ENCODE measurements at regions not wholly inside any gene's neighbourhood (a gene's known extent, or its start where the extent isn't known, plus 50 kb on each side); places are given as distances from the start of the nearest gene placed in this dataset.

DNA sequence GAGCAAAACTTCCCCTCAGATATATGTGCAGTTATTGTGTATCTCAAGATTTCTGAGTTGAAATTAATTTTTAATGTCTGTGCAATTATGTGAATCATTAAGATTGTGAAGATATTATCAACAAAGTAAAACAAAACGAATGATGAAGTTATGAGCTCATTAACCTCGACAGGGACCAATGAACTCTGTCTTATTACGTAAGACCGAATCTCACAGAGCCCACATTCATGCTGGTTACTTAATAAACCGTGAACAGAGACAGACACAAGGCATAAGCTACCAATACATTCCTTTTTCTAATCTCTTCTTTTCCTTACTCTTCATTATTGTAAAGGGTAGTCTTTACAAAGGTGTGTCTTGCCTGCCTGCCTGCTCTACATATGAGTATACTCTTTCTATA is 568.7 kb downstream of the RPS29 start:
- H3K4me1 ChIP-seq (ENCODE audit: insufficient read depth, low read length) = no peaks in the 10 kb centered on the region
- no peak overlapping the region for H4K5ac ChIP-seq (ENCODE audit: insufficient read length, low read depth, low read length)
- no peak overlapping the region for H3K4me3 Mint-ChIP-seq
- no peaks in the 10 kb centered on the region for H3K23me2 ChIP-seq (ENCODE audit: insufficient read length, low read depth, low read length, poor library complexity, severe bottlenecking)
- H2BK120ac ChIP-seq (ENCODE audit: low read depth, low read length, poor library complexity, severe bottlenecking) = no peak overlapping the region
- DNase-seq = no peak
- TF ChIP-seq, protein P1, sequence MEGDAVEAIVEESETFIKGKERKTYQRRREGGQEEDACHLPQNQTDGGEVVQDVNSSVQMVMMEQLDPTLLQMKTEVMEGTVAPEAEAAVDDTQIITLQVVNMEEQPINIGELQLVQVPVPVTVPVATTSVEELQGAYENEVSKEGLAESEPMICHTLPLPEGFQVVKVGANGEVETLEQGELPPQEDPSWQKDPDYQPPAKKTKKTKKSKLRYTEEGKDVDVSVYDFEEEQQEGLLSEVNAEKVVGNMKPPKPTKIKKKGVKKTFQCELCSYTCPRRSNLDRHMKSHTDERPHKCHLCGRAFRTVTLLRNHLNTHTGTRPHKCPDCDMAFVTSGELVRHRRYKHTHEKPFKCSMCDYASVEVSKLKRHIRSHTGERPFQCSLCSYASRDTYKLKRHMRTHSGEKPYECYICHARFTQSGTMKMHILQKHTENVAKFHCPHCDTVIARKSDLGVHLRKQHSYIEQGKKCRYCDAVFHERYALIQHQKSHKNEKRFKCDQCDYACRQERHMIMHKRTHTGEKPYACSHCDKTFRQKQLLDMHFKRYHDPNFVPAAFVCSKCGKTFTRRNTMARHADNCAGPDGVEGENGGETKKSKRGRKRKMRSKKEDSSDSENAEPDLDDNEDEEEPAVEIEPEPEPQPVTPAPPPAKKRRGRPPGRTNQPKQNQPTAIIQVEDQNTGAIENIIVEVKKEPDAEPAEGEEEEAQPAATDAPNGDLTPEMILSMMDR (conservative IDR thresholded peaks at IDR 0.05) = no peak
- H2BK12ac ChIP-seq (ENCODE audit: insufficient read length, low read depth, low read length) = no peak overlapping the region
- no peak overlapping the region for H2AFZ ChIP-seq (ENCODE audit: low read length)
- H3K27me3 ChIP-seq (ENCODE audit: insufficient read depth, low read length) = no peaks in the 10 kb centered on the region
- no peaks in the 10 kb centered on the region for H3K9me3 ChIP-seq (ENCODE audit: control insufficient read depth, low read depth, low read length)
- no peaks in the 10 kb centered on the region for H3K79me2 ChIP-seq (ENCODE audit: insufficient read depth, low read length)
- H3K27me3 Mint-ChIP-seq (ENCODE audit: low read depth) = no peaks in the 10 kb centered on the region
- no peak overlapping the region for H2BK15ac ChIP-seq (ENCODE audit: low read depth, low read length)
- H3K4me1 Mint-ChIP-seq = no peaks in the 10 kb centered on the region; a peak in 1 of 4 replicates
- H3K4ac ChIP-seq (ENCODE audit: low read depth, low read length) = no peak overlapping the region
- H2BK20ac ChIP-seq (ENCODE audit: low read depth, low read length, poor library complexity, severe bottlenecking) = no peak overlapping the region
- no peak overlapping the region for H3K23ac ChIP-seq (ENCODE audit: insufficient read length, low read depth, low read length)
- no peaks in the 10 kb centered on the region for H3K36me3 Mint-ChIP-seq (ENCODE audit: insufficient read depth in 1 of 3, low read depth in 3 of 3)
- no peak overlapping the region for H3T11ph ChIP-seq (ENCODE audit: low read length)
- H3K56ac ChIP-seq (ENCODE audit: insufficient read length, low read depth, low read length) = no peak overlapping the region
- H3K9me3 Mint-ChIP-seq = no peaks in the 10 kb centered on the region
- WGBS (ENCODE audit: extremely low coverage, insufficient read length, low lambda C conversion rate) = no CpG with 5 or more reads among the region's 5 CpGs
- H3K18ac ChIP-seq (ENCODE audit: insufficient read length, low read depth, low read length) = no peak overlapping the region
- no peaks in the 10 kb centered on the region for H3K79me1 ChIP-seq (ENCODE audit: insufficient read depth, low read depth, low read length, poor library complexity, severe bottlenecking)
- no peaks in the 10 kb centered on the region for H4K20me1 ChIP-seq (ENCODE audit: control insufficient read depth, insufficient read depth, insufficient read length)
- no peak overlapping the region for H2BK5ac ChIP-seq (ENCODE audit: insufficient read length, low read length)
- no peak overlapping the region for H3K4me2 ChIP-seq (ENCODE audit: insufficient read depth, insufficient read length, low read length)
- no peak overlapping the region for H4K8ac ChIP-seq (replicated peaks; ENCODE audit: insufficient read length, low read depth, low read length)
- H4K91ac ChIP-seq (ENCODE audit: insufficient read length, low read depth, low read length) = no peak overlapping the region
- no peak overlapping the region for H3K27ac Mint-ChIP-seq
- H2AK5ac ChIP-seq (ENCODE audit: insufficient read length, low read length) = no peak overlapping the region
- H3K9ac ChIP-seq (ENCODE audit: extremely low read depth, insufficient read length, low read length) = no peak overlapping the region
- no peak overlapping the region for H3K27ac ChIP-seq (ENCODE audit: insufficient read length, low read depth, low read length)
- no peak overlapping the region for H3K14ac ChIP-seq (ENCODE audit: insufficient read depth, low read length)

Data from H9 (cell line).